T-helper 2 cell treated with Interferon-gamma antibody and Interleukin-4, amounts not matched to agents 5 μg/mL and 100 μg/mL, for 36 hours (primary cell): ENCODE measurements at regions not wholly inside any gene's neighbourhood (a gene's known extent, or its start where the extent isn't known, plus 50 kb on each side); places are given as distances from the start of the nearest gene placed in this dataset.

Source experiments
- DNase-seq: peaks from one replicate; pipeline ENCODE4 v3.0.0; 2021; ENCODE audit warnings: low spot score
- H3K27ac Mint-ChIP-seq: one replicate; pipeline ENCODE4 v1.8.0; 2021; ENCODE audit warnings: mild to moderate bottlenecking, mixed read lengths
- H3K27me3 Mint-ChIP-seq: one replicate; pipeline ENCODE4 v1.8.0; 2021; ENCODE audit warnings: low read depth, mixed read lengths
- H3K36me3 Mint-ChIP-seq: one replicate; pipeline ENCODE4 v1.8.0; 2021; ENCODE audit warnings: low read depth, mixed read lengths
- H3K4me1 Mint-ChIP-seq: one replicate; pipeline ENCODE4 v1.8.0; 2021; ENCODE audit warnings: low read depth, mixed read lengths
- H3K4me3 Mint-ChIP-seq: one replicate; pipeline ENCODE4 v1.8.0; 2022; ENCODE audit warnings: mild to moderate bottlenecking, moderate library complexity, mixed read lengths
- H3K9me3 Mint-ChIP-seq: one replicate; pipeline ENCODE4 v1.8.0; 2021; ENCODE audit warnings: mixed read lengths

DNA sequence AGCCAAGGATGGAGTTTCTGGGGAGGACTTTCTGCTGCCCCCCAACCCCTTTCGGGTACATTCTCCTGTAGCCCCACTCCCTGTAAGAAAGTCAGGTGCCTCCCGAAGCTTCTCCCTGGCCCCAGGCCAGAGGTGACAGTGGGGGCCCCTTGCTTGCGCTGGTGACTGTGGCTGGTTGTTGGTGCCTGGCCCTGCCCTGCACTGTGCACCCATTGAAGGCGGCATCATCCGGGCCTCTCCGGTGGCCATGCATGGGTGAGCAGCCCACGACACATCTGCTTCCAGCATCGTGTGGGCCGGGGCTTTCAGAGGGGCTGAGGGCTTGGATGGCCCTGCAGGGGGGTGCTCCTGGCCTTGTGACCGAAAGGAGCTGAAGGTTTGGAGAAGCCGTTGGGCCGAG lies 297.0 kb downstream of the SEC14L1 start:
- Mint-ChIP-seq H3K9me3 (no peaks in the 10 kb centered on the region), H3K4me3 (no peak overlapping the region), H3K27ac (peak overlapping the region; percentile 31), H3K36me3 (peaks cover 33% of the 10 kb centered on the region), H3K27me3 (no peaks in the 10 kb centered on the region), H3K4me1 (peaks cover 80% of the 10 kb centered on the region)
- DNase-seq = no peak

GRCh38 chr17:77438241-77439188 lies 297.7 kb downstream of the SEC14L1 start:
- peaks cover 88% of the 10 kb centered on the region for H3K4me1 Mint-ChIP-seq
- no peaks in the 10 kb centered on the region for H3K27me3 Mint-ChIP-seq
- peak overlapping the region; percentile 86 for H3K4me3 Mint-ChIP-seq
- peaks cover 36% of the 10 kb centered on the region for H3K36me3 Mint-ChIP-seq
- no peak for DNase-seq
- H3K27ac Mint-ChIP-seq = peak overlapping the region; percentile 99
- H3K9me3 Mint-ChIP-seq = no peaks in the 10 kb centered on the region

DNA sequence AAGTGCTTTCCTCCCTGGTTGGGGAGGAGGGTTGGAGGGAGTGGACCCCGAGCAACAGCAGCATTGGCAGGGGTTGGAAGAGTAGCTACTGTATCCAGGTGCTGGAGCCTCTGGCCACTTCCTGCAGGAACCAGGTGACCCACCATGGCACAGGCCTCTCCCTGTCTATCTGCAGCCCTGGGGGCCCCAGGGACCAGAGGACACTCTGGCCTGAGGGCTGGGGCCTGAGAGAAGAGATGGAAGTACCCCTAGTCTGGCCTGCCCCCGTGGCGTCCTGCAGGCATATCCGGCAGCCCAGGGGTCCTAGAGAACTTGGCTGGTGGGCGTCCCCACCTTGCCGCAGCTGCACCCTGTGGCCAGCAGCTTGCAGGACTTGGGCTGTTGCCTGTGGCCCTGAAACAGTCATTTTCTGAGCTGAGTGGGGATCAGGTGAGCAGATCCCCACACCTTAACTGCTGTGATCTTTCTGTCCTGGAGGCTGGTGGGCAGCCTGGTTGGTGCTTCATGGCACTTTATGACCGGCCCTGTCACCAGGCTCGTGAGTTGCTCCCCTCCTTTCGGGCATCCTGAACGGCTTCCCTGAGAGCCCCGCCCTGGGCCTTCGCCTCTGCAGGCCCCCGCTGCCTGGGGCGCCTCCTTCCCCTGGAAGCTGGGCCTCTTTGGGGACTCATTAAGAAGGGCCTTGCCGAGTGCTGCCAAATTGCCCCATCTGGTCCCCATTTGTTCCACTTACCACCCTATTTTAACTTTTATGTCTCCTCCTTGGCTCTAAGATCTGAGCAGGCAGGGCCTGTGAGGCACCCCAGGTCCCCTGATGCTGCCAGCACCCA lies 298.6 kb downstream of the SEC14L1 start:
- Mint-ChIP-seq H3K4me3 (peak overlapping the region; percentile 86), H3K36me3 (peaks cover 40% of the 10 kb centered on the region), H3K9me3 (no peaks in the 10 kb centered on the region), H3K4me1 (peaks cover 89% of the 10 kb centered on the region), H3K27ac (peak overlapping the region; percentile 99), H3K27me3 (no peaks in the 10 kb centered on the region)
- no peak for DNase-seq

GRCh38 chr17:77440560-77440981 lies 299.8 kb downstream of the SEC14L1 start:
- DNase-seq = no peak
- peak overlapping the region; percentile 86 for H3K4me3 Mint-ChIP-seq
- peaks cover 32% of the 10 kb centered on the region for H3K36me3 Mint-ChIP-seq
- H3K27me3 Mint-ChIP-seq = no peaks in the 10 kb centered on the region
- H3K27ac Mint-ChIP-seq = peak overlapping the region; percentile 99
- H3K9me3 Mint-ChIP-seq = no peaks in the 10 kb centered on the region
- H3K4me1 Mint-ChIP-seq = peaks cover 89% of the 10 kb centered on the region

DNA sequence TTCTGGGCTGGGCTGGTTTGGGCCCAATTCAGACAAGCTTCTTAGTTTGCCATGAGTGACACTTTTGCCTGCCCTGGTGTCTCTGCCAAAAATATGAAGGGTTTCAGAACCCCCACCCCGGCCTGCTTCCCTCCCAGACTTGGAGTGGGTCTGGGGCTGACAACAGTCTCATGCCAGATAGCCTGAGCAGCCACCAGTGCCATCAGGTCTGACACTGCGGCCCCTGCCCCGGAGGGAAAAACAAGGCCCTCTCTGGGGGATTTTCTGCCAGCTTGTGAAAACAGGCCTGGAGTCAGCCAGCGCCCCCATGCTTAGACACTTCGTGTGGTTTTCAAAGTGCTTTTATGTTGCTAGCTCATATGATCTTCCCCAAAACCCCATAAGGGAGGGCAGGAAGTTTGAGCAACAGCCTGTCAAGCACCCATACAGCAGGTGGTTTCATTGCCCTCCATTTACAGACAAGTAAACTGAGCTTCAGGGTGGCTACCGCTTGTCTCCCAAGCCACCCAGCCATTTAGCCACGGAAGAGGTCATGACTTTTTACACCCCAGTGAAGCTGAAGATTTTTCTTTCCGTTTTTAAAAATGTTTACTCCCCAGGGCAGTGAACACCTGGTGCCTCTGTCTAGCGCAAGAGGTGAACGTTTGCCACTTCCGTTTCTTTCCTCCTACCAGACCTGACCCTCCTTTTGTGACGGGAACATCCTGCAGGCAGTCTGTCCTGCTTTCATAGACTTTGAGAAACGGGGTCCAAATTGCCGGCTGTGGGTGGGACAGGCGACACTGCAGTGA lies 300.6 kb downstream of the SEC14L1 start:
- no peaks in the 10 kb centered on the region for H3K9me3 Mint-ChIP-seq
- H3K4me1 Mint-ChIP-seq = peaks cover 88% of the 10 kb centered on the region
- H3K36me3 Mint-ChIP-seq = peaks cover 27% of the 10 kb centered on the region
- peak; percentile 77 for DNase-seq
- peak overlapping the region; percentile 99 for H3K27ac Mint-ChIP-seq
- H3K27me3 Mint-ChIP-seq = no peaks in the 10 kb centered on the region
- peak overlapping the region; percentile 86 for H3K4me3 Mint-ChIP-seq

GRCh38 chr17:77441940-77442339 lies 301.2 kb downstream of the SEC14L1 start:
- H3K9me3 Mint-ChIP-seq = no peaks in the 10 kb centered on the region
- peak overlapping the region; percentile 86 for H3K4me3 Mint-ChIP-seq
- peak overlapping the region; percentile 99 for H3K27ac Mint-ChIP-seq
- no peak for DNase-seq
- H3K4me1 Mint-ChIP-seq = peaks cover 89% of the 10 kb centered on the region
- H3K27me3 Mint-ChIP-seq = no peaks in the 10 kb centered on the region
- peaks cover 32% of the 10 kb centered on the region for H3K36me3 Mint-ChIP-seq

DNA sequence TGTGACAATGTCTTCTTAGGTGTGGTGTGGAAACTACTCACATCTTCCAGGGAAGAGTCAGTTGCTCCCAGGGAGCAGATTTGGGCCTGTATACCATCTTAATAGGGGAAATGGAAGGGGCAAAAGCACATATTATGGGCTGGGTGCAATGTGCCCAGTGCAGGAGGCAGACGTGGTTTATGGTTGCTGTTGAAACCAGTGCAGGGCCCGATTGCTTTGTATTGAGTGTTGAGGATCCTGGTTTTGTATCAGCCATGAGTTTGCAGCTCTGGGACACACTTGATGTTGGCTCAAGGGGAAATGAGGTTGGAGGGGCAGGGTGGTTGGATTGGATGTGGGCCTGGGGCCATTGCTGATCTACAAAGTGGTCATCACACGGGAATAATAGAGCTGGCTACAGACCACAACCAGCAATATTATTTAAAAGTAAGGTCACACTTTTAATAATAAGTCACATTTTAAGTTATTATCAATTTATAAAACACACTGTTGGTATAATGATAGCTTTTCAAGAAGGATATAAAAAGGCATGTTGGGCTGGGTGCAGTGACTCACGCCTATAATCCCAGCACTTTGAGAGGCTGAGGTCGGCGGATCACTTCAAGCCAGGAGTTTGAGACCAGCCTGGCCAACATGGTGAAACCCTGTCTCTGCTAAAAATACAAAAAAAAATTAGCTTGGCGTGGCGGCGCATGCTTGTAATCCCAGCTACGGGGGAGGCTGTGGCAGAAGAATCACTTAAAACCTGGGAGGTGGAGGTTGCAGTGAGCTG lies 302.4 kb downstream of the SEC14L1 start:
- no peaks in the 10 kb centered on the region for H3K9me3 Mint-ChIP-seq
- no peaks in the 10 kb centered on the region for H3K27me3 Mint-ChIP-seq
- H3K27ac Mint-ChIP-seq = peak overlapping the region; percentile 99
- peak overlapping the region; percentile 84 for H3K4me3 Mint-ChIP-seq
- H3K36me3 Mint-ChIP-seq = peaks cover 37% of the 10 kb centered on the region
- H3K4me1 Mint-ChIP-seq = peaks cover 87% of the 10 kb centered on the region
- no peak for DNase-seq

DNA sequence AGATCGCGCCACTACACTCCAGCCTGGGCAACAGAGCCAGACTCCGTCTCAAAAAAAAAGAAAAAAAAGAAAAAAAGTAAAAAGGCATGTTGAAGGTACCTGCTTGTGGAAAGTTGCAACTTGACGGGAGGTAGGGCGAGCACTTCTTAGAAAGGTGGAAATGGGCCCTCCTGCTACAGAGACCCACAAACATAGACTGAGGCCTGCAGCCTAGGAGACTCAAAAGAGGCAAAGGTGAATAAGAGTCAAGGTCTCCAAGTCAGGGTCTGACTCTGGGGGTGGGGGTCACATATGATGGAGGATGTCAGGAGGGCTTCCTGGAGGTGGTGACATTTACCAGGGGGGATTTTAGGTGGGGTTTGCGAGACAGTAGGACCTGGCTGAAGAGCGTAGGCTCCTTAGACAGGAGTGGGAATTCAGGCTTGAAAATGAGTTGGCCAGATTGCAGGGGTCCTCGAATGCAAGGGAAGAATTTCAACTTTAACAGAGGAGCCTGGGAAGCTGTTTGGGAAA lies 303.0 kb downstream of the SEC14L1 start:
- peaks cover 84% of the 10 kb centered on the region for H3K4me1 Mint-ChIP-seq
- no peak for DNase-seq
- no peaks in the 10 kb centered on the region for H3K27me3 Mint-ChIP-seq
- H3K4me3 Mint-ChIP-seq = peak overlapping the region; percentile 84
- peak overlapping the region; percentile 99 for H3K27ac Mint-ChIP-seq
- H3K9me3 Mint-ChIP-seq = no peaks in the 10 kb centered on the region
- peaks cover 34% of the 10 kb centered on the region for H3K36me3 Mint-ChIP-seq

GRCh38 chr17:77444628-77444983 lies 303.8 kb downstream of the SEC14L1 start:
- Mint-ChIP-seq H3K27ac (peak overlapping the region; percentile 99), H3K4me3 (peak overlapping the region; percentile 84)
- DNase-seq = no peak

DNA sequence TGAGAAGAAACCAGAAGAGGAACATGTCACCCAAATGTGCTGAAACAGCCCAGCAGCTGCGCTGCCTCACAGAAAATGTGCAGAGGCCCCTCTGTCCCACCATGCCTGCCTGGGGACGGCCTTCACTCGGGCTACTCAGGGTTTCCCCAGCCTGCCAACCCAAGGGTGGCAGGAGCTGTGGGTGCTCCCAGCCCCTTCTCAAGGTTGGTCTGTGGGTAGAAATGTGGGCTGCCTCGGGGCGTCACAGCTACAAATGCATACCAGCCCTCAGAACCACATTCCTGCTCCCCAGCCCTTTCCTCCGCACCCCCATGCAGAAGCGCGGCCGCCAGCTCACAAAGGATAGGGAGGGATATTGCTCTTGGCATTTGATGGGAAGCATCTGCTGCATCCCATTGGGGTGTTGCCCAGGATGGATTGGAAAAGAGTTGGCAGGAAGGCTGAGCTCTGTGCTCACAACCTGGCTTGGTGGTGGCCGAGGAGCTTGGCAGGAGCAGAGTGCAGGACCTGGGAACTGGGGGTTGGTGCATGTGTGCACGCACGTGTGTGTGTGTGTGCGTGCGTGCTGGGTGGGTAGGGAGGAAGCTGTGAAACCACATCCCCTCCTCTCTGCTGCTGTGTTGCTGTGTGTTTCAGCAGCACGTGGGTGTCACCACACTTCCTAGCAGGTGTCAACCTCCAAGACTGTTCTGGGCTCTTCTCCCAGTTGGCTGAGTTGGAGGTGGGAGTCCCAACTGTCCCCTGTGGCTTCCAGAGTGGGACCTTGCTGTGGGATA lies 304.4 kb downstream of the SEC14L1 start:
- Mint-ChIP-seq H3K4me1 (peaks cover 87% of the 10 kb centered on the region), H3K27ac (peak overlapping the region; percentile 99), H3K4me3 (peak overlapping the region; percentile 84), H3K36me3 (peaks cover 37% of the 10 kb centered on the region), H3K27me3 (no peaks in the 10 kb centered on the region), H3K9me3 (no peaks in the 10 kb centered on the region)
- DNase-seq = peak; percentile 84

More at GRCh38 chr17:77444628-77444983, 303.8 kb downstream of the SEC14L1 start:
- no peaks in the 10 kb centered on the region for H3K9me3 Mint-ChIP-seq
- peaks cover 35% of the 10 kb centered on the region for H3K36me3 Mint-ChIP-seq
- H3K27me3 Mint-ChIP-seq = no peaks in the 10 kb centered on the region
- H3K4me1 Mint-ChIP-seq = peaks cover 85% of the 10 kb centered on the region

- H3K9me3 Mint-ChIP-seq = no peaks in the 10 kb centered on the region
- peak overlapping the region; percentile 99 for H3K27ac Mint-ChIP-seq
- H3K4me1 Mint-ChIP-seq = peaks cover 82% of the 10 kb centered on the region
- H3K27me3 Mint-ChIP-seq = no peaks in the 10 kb centered on the region
- peak overlapping the region; percentile 84 for H3K4me3 Mint-ChIP-seq
- peak; percentile 76 for DNase-seq
- H3K36me3 Mint-ChIP-seq = peaks cover 39% of the 10 kb centered on the region
Measured at GRCh38 chr17:77445760-77446532, 305.2 kb downstream of the SEC14L1 start.
